Activated CD4-positive, alpha-beta T cell treated with anti-CD3 and anti-CD28 coated beads for 36 hours (primary cell): ENCODE measurements at regions not wholly inside any gene's neighbourhood (a gene's known extent, or its start where the extent isn't known, plus 50 kb on each side); places are given as distances from the start of the nearest gene placed in this dataset.

Source experiments
- ATAC-seq: fragments of 200-7000 bp; cut with Tn5 transposase; one replicate; pipeline ENCODE4 v1.10.0; 2021; ENCODE audit warnings: mild to moderate bottlenecking, moderate library complexity
- CTCF ChIA-PET: fragments of 350-600 bp; sonication (Branson Sonifier 250); formaldehyde crosslinking; loops from one replicate; lab custom pipeline; 2021; ENCODE audit warnings: antibody characterized with exemption; lab: Charles Lee
- POLR2A ChIA-PET: fragments of 350-600 bp; sonication (Branson Sonifier 250); formaldehyde crosslinking; loops from one replicate; lab custom pipeline; 2021; ENCODE audit warnings: antibody characterized with exemption, inconsistent platforms; lab: Charles Lee
- DNase-seq: peaks from one replicate; pipeline ENCODE4 v3.0.0-alpha.2; 2020
- H3K27ac Mint-ChIP-seq: one replicate; pipeline ENCODE4 v1.8.0; 2021; ENCODE audit warnings: mixed read lengths
- H3K27me3 Mint-ChIP-seq: one replicate; pipeline ENCODE4 v1.8.0; 2021; ENCODE audit warnings: mixed read lengths
- H3K36me3 Mint-ChIP-seq: one replicate; pipeline ENCODE4 v1.8.0; 2021; ENCODE audit warnings: low read depth, mixed read lengths
- H3K4me1 Mint-ChIP-seq: one replicate; pipeline ENCODE4 v1.8.0; 2021; ENCODE audit warnings: mixed read lengths
- H3K4me3 Mint-ChIP-seq: one replicate; pipeline ENCODE4 v1.8.0; 2021; ENCODE audit warnings: mild to moderate bottlenecking, moderate library complexity, mixed read lengths
- H3K9me3 Mint-ChIP-seq: one replicate; pipeline ENCODE4 v1.8.0; 2021; ENCODE audit warnings: low read depth, mixed read lengths
- intact Hi-C, 2 experiments: fragments of 100-400 bp; cut with DNase I in 1 of 2; cut with micrococcal nuclease in 1 of 2; formaldehyde crosslinking; loops; one replicate each; pipeline versions ENCODE4 v1.14.2 to v1.15.1; 2022 to 2024; cut with DNase I, micrococcal nuclease

GRCh38 chrX:143171703-143172102 lies 146.0 kb downstream of the SPANXN4 start:
- POLR2A ChIA-PET = no interaction called here
- H3K4me3 Mint-ChIP-seq = no peak overlapping the region
- no peak overlapping the region for H3K27ac Mint-ChIP-seq

GRCh38 chrX:143165778-143166177 lies 140.1 kb downstream of the SPANXN4 start:
- no peaks in the 10 kb centered on the region for H3K4me1 Mint-ChIP-seq
- no peak overlapping the region for H3K27ac Mint-ChIP-seq
- ATAC-seq (no peak), DNase-seq (no peak)
- H3K27me3 Mint-ChIP-seq = no peaks in the 10 kb centered on the region
- CTCF ChIA-PET = no interaction called here
- intact Hi-C loops = no loop called here
- H3K36me3 Mint-ChIP-seq = no peaks in the 10 kb centered on the region
- POLR2A ChIA-PET = no interaction called here
- peaks cover 2% of the 10 kb centered on the region for H3K9me3 Mint-ChIP-seq
- H3K4me3 Mint-ChIP-seq = no peak overlapping the region

More at GRCh38 chrX:143171703-143172102, 146.0 kb downstream of the SPANXN4 start:
- Mint-ChIP-seq H3K4me1 (no peaks in the 10 kb centered on the region), H3K27me3 (no peaks in the 10 kb centered on the region), H3K36me3 (no peaks in the 10 kb centered on the region), H3K9me3 (peaks cover 2% of the 10 kb centered on the region)
- CTCF ChIA-PET = no interaction called here
- ATAC-seq (no peak), DNase-seq (no peak)
- intact Hi-C loops = no loop called here

- ChIA-PET POLR2A (no interaction called here), CTCF (no interaction called here)
- no peak for DNase-seq
- no peaks in the 10 kb centered on the region for H3K27me3 Mint-ChIP-seq
- H3K36me3 Mint-ChIP-seq = no peaks in the 10 kb centered on the region
- ATAC-seq = no peak
- no peaks in the 10 kb centered on the region for H3K4me1 Mint-ChIP-seq
- peaks cover 3% of the 10 kb centered on the region for H3K9me3 Mint-ChIP-seq
- H3K4me3 Mint-ChIP-seq = no peak overlapping the region
- intact Hi-C loops = no loop called here
- H3K27ac Mint-ChIP-seq = no peak overlapping the region
These were observed 114.0 kb downstream of the SPANXN4 start for GRCh38 chrX:143139681-143140080.

GRCh38 chrX:143121477-143121876 lies 95.7 kb downstream of the SPANXN4 start:
- no peak for ATAC-seq
- H3K36me3 Mint-ChIP-seq = no peaks in the 10 kb centered on the region
- H3K9me3 Mint-ChIP-seq = no peaks in the 10 kb centered on the region
- H3K4me3 Mint-ChIP-seq = no peak overlapping the region
- POLR2A ChIA-PET = no interaction called here
- no peaks in the 10 kb centered on the region for H3K27me3 Mint-ChIP-seq
- no peak overlapping the region for H3K27ac Mint-ChIP-seq
- no peaks in the 10 kb centered on the region for H3K4me1 Mint-ChIP-seq
- intact Hi-C loops = no loop called here
- DNase-seq = no peak
- CTCF ChIA-PET = no interaction called here

- no peaks in the 10 kb centered on the region for H3K4me1 Mint-ChIP-seq
- H3K27ac Mint-ChIP-seq = no peak overlapping the region
- H3K9me3 Mint-ChIP-seq = peaks cover 3% of the 10 kb centered on the region
- POLR2A ChIA-PET = no interaction called here
- CTCF ChIA-PET = no interaction called here
- H3K27me3 Mint-ChIP-seq = no peaks in the 10 kb centered on the region
- intact Hi-C loops = no loop called here
- H3K4me3 Mint-ChIP-seq = no peak overlapping the region
- ATAC-seq (no peak), DNase-seq (no peak)
- no peaks in the 10 kb centered on the region for H3K36me3 Mint-ChIP-seq
These were observed 89.7 kb downstream of the SPANXN4 start for GRCh38 chrX:143115466-143115865.

GRCh38 chrX:143095816-143096215 lies 70.1 kb downstream of the SPANXN4 start:
- Mint-ChIP-seq H3K4me1 (no peaks in the 10 kb centered on the region), H3K36me3 (no peaks in the 10 kb centered on the region), H3K4me3 (no peak overlapping the region), H3K27ac (no peak overlapping the region), H3K27me3 (no peaks in the 10 kb centered on the region), H3K9me3 (peaks cover 7% of the 10 kb centered on the region)
- intact Hi-C loops = no loop called here
- ChIA-PET CTCF (no interaction called here), POLR2A (no interaction called here)
- DNase-seq (no peak), ATAC-seq (no peak)

GRCh38 chrX:143095321-143095720 lies 69.6 kb downstream of the SPANXN4 start:
- ChIA-PET CTCF (no interaction called here), POLR2A (no interaction called here)
- ATAC-seq (no peak), DNase-seq (no peak)
- no peaks in the 10 kb centered on the region for H3K4me1 Mint-ChIP-seq
- peaks cover 7% of the 10 kb centered on the region for H3K9me3 Mint-ChIP-seq
- no peaks in the 10 kb centered on the region for H3K27me3 Mint-ChIP-seq
- intact Hi-C loops = no loop called here
- H3K4me3 Mint-ChIP-seq = no peak overlapping the region
- no peaks in the 10 kb centered on the region for H3K36me3 Mint-ChIP-seq
- no peak overlapping the region for H3K27ac Mint-ChIP-seq

- ChIA-PET CTCF (no interaction called here), POLR2A (no interaction called here)
- ATAC-seq = no peak
- no peak overlapping the region for H3K4me3 Mint-ChIP-seq
- H3K27ac Mint-ChIP-seq = no peak overlapping the region
- no peaks in the 10 kb centered on the region for H3K36me3 Mint-ChIP-seq
- DNase-seq = no peak
- peaks cover 7% of the 10 kb centered on the region for H3K9me3 Mint-ChIP-seq
- intact Hi-C loops = no loop called here
- no peaks in the 10 kb centered on the region for H3K27me3 Mint-ChIP-seq
- H3K4me1 Mint-ChIP-seq = no peaks in the 10 kb centered on the region
These were observed 68.8 kb downstream of the SPANXN4 start for GRCh38 chrX:143094417-143095023.
